NCI-H2171 treated with DMSO at 0.1 percent for 48 hours (cell line): ENCODE measurements at regions not wholly inside any gene's neighbourhood (a gene's known extent, or its start where the extent isn't known, plus 50 kb on each side); places are given as distances from the start of the nearest gene placed in this dataset.
A peak's percentile ranks its signal among the peaks of the same experiment; 100 is the strongest.
"Not testable (repeated sequence)": the region's sequence is repeated elsewhere in the genome, so short reads cannot be mapped to it uniquely, and the experiment has no call there.

Experiments used
- DNase-seq: peaks from one replicate; lab custom pipeline; 2025; lab: John Stamatoyannopoulos, UW

GRCh38 chr1:105373681-105374080, 1624.0 kb downstream of the AMY1C start:
- DNase-seq, result peak; percentile 81

- peak; percentile 36 for DNase-seq
Measured at GRCh38 chr1:105386489-105386888, 1636.8 kb downstream of the AMY1C start.

GRCh38 chr1:105396001-105396400, 1646.3 kb downstream of the AMY1C start:
- DNase-seq, result no peak

GRCh38 chr1:105398909-105399308, 1649.2 kb downstream of the AMY1C start:
- DNase-seq, result no peak

- DNase-seq, result no peak
Measured at GRCh38 chr1:105399716-105400115, 1650.0 kb downstream of the AMY1C start.

- no peak for DNase-seq
Measured at GRCh38 chr1:105416261-105416660, 1640.2 kb upstream of the PRMT6 start.

- DNase-seq, result peak; percentile 91
Measured at GRCh38 chr1:105419030-105419429, 1637.4 kb upstream of the PRMT6 start.

GRCh38 chr1:105427543-105427942, 1628.9 kb upstream of the PRMT6 start:
- DNase-seq, result no peak

GRCh38 chr1:105436589-105437259, 1619.8 kb upstream of the PRMT6 start:
- DNase-seq, result no peak

- no peak for DNase-seq
Measured at GRCh38 chr1:105437847-105438246, 1618.6 kb upstream of the PRMT6 start.

- no peak for DNase-seq
Measured at GRCh38 chr1:105442901-105443300, 1613.6 kb upstream of the PRMT6 start.

GRCh38 chr1:105459759-105460158, 1596.7 kb upstream of the PRMT6 start:
- DNase-seq, result no peak

- DNase-seq, result no peak
Measured at GRCh38 chr1:105462308-105462707, 1594.2 kb upstream of the PRMT6 start.

GRCh38 chr1:105467549-105467948, 1588.9 kb upstream of the PRMT6 start:
- DNase-seq, result no peak

- DNase-seq, result not testable (repeated sequence)
Measured at GRCh38 chr1:105470541-105470940, 1585.9 kb upstream of the PRMT6 start.

GRCh38 chr1:105483436-105483835, 1573.0 kb upstream of the PRMT6 start:
- DNase-seq, result no peak

GRCh38 chr1:105485207-105485606, 1571.3 kb upstream of the PRMT6 start:
- no peak for DNase-seq

- DNase-seq, result peak; percentile 19
Measured at GRCh38 chr1:105492921-105493320, 1563.6 kb upstream of the PRMT6 start.

GRCh38 chr1:105516068-105516467, 1540.4 kb upstream of the PRMT6 start:
- DNase-seq, result no peak

- DNase-seq, result no peak
Measured at GRCh38 chr1:105533996-105534395, 1522.5 kb upstream of the PRMT6 start.

- DNase-seq, result no peak
Measured at GRCh38 chr1:105544475-105544874, 1512.0 kb upstream of the PRMT6 start.

- no peak for DNase-seq
Measured at GRCh38 chr1:105556266-105556665, 1500.2 kb upstream of the PRMT6 start.

GRCh38 chr1:105558023-105558422, 1498.5 kb upstream of the PRMT6 start:
- DNase-seq, result no peak

GRCh38 chr1:105565006-105565405, 1491.5 kb upstream of the PRMT6 start:
- DNase-seq, result no peak
